ENCODE measurements at regions not wholly inside any gene's neighbourhood (a gene's known extent, or its start where the extent isn't known, plus 50 kb on each side); places are given as distances from the start of the nearest gene placed in this dataset.
"Not testable (repeated sequence)": the region's sequence is repeated elsewhere in the genome, so short reads cannot be mapped to it uniquely, and the experiment has no call there.

DNA sequence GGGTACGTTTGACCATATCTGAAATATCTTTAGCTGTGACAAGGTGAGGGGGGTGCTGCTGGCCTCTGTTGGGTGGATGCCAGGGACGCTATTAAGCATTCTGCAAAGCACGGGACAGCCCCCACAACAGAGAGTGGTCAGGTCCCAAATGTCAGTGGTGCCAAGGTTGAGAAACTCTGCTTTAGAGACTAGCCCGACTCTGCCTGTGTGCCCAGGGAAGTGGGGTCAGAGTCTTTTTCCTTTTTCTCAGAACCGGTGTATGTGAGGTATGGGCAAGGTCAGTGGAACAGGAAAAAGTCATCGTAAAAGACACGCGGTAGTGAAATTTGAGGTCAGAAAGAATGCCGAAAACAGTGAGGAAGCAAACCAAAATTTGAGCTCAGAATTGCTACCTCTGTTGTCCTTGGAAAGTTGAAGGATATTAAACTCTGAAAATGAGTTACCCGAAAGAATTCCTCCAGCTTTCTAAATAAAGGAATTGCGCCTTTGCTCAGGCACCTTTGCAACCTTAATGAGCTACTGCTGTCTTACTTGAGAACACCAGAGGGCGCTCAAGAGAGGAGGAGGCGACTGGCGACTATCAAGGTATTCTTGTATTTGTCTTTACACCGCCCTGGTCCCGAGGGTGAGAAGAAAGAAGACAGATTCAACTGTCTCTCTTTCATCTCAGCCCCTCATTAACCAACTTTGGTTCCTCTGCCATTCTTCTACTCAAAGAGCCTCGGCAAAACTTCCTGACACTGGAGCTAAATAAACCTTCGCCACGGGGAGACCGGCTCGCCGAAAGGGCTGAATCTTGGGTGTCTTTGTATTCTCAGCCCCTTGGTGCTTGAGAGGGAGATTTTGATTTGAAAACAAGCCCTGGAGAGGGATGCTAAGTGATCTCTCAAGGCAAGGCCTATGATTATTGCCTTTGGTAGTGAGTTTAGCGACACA lies 85.4 kb upstream of the OLIG2 start:
- peak; percentile 80 for DNase-seq

DNA sequence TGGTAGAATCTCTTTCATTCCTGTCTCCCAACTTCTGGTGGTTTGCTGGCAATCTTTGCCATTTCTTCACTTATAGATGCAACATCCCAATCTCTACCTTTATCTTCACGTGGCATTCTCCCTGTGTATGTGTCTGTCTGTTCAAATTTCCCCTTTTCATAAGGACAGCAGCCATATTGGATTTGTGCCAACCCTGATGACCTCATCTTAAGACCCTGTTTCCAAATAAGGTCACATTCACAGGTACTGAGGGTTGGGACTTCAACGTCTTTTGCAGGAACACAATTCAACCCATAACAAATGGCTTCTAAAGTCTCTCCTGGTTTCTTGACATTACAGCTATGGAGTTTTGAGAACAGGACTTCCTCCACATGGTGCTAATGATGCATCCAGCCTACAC lies 84.5 kb upstream of the OLIG2 start:
- no peak for DNase-seq

DNA sequence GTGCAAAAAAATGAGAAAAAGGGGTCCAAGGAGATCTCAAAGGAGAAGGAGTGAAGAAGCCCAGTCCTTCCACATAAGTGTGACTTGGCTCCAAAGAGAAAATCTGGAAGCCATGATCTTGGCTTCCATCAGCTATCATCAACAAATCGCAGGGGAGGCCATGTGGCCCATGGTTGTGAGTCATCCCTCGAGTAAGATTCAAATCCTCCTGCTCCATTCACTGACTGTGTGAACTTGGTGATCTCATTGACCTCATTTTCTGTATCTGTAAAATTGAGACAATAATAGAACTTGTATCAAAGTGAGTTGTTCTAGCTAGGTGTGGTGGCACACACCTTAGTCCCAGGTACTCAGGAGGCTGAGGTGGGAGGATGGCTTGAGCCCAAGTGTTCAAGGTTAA lies 79.1 kb upstream of the OLIG2 start:
- DNase-seq: no peak

- DNase-seq: no peak
Measured at GRCh38 chr21:32947736-32948135, 78.0 kb upstream of the OLIG2 start.

DNA sequence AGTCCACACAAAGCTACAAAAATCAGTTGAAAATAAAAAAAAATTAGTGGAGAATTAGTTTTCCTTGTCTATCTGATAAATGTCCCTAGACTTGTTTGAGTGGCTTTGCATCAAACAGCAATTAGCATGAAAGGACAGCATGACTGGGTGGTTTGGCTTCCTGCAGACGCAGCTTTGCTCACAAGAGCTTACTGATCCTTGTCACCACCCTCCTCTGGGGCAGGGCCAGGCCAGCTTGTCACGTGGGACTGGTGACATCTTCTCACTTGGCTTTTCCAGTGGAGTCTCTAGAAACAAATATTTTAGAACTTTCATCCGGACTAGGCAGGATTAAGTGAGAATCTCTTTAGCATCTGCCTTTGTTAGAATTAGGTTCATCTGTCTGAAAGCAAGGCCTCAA lies 76.0 kb upstream of the OLIG2 start:
- no peak for DNase-seq

DNA sequence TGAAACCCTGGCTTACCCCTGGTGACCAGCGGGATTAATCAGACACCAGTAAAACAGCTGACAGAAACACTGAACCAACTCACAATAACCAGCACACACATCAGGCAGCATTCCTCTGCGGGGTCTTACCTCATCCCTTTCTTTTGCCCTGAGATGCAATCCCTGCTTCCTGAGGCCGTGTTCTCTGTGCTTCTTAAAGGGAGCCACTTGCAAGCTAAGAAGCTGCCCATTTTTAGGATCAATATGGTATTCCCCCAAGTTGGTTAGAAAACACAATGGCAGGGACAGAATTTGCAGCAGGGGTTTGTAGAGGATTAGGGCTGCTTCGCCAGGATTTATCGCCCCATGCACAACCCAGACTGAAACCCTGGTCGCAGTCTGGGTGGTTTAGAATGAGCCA lies 74.7 kb upstream of the OLIG2 start:
- DNase-seq: no peak

- DNase-seq: no peak
Measured at GRCh38 chr21:32954353-32954752, 71.4 kb upstream of the OLIG2 start.

DNA sequence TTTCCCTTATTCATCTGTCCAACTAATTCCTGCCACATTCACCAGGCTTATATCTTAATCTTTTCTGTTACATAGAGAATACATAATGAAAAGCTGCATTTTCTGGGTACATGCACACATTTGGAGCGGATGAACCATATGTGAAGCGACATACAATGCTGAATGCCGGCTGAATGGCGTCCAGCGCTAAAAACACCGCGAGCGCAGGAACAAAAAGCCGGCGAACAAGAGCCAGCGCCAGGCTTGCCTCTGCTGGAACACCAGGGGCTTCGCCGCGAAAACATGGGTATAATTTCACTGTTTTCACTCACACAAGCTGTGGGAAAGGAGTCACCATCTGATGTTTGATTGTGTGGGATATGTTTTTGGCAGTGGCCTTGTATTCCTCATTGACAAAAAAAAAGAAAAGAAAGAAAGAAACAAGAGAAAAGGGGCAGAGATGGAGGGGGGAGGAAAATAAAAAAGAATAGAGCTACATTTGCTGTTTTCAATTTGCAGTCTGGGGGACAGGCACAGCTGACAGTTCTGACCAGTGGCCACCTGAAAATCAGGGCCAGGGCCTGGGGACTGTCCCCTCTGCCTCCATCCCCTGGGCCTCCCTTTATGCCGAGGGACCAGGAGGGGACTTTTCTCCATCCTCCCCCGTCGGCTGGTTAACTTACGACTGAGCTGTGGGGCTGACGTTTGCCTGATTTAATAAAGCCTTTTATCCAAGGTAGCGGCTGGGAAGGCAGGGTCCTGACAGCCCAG lies 70.2 kb upstream of the OLIG2 start:
- DNase-seq: no peak

DNA sequence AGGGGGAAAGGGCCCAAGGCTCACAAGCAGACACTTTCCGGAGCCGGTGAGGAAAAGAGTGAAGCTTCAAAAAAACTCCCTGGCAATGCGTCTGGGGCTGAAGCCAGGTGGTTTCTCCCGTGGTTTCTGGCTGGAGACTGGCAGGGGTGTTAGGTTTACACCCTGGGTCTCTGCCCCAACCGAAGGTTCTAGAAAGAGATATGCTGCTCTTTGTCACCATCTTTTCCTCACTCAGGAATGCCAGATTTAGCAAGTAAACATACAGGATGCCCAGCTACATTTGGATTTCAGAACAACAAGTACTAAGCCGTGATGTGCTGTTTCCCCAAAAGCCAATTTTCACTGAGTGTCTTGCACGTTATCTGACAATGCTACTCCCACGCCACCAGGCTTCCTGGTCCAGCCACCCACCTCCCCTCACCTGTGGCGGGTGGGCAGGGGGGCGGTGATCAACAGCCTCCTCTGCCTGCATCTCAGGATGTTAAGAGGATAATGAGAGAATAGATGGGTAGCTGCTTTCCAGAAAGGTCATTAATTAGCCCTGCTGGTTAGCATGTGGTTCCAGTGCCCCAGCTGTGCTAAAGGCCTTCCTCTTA lies 69.6 kb upstream of the OLIG2 start:
- DNase-seq: no peak

DNA sequence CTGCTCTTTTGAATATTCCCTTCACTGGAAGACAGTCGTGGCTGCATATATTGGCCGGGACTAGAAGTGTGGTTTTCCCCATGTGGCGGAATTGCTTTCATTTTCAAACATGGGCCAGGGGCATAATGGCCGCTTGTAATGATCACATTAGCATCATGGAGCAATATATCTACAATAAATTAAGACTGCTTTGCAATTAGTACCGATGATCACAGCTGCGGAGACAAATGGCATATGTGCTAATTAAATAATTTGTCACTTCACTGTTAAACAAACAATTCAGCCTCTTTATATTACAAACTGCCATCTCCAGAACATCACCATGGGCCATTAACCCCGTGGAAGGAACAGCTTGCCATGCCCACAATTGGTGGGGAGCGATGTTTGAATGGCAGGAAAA lies 68.2 kb upstream of the OLIG2 start:
- no peak for DNase-seq

DNA sequence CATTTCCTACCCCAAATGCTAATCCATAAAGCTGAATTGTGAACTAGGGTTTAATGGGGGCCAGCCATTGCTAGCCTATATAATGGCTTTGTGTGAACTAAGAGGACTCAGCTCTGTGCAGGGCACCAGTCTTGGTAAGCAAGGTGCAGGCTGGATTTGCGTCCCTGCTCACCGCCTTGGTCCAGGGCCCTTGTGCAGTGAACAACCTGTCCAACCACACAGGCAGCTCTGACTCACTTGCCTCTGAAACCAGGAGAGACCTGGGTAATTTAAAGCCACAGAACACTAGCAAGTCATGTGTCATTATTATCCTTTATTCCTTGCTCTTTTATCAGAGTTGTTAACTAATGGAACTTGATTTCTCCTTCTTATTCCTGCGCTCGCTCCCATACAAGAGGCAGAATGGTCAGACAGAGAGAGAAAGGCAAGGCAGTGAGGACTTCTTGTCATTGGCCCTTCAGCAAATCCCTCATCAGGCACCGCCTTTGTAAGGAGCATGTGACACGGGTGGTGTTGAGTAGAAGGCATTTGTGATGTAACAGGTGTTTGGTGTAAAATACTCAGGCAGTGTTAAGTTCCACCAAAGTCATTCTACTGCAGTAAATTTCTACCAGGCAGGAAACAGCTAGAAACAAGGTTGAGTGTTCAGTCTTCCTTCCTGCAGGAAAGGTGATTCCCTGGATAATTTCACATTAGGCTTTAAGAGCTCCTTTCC lies 67.3 kb upstream of the OLIG2 start:
- DNase-seq: no peak

DNA sequence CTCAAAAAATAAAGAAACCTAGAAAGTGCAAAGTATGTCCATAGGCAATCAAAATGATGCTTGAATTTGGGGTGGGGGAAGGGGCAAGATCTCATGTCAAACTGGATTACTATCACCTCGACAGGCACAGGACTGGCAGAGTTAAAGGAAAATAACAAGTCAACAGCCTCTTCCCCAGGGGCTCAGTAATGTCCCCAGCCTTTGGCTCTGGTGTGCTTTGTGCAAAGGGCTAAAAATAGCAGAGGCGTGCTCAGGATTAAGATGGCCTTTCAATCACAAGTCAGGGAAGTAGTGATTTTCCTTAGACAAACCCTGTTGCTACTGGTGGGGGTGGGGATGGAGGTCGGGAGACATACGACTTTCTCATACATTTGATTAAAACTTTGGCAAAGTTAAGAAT lies 63.5 kb upstream of the OLIG2 start:
- DNase-seq: no peak

GRCh38 chr21:32965129-32965680 lies 60.5 kb upstream of the OLIG2 start:
- no peak for DNase-seq

GRCh38 chr21:32966120-32966519 lies 59.6 kb upstream of the OLIG2 start:
- no peak for DNase-seq

- DNase-seq: not testable (repeated sequence)
Measured at GRCh38 chr21:32968103-32968502, 57.6 kb upstream of the OLIG2 start.

DNA sequence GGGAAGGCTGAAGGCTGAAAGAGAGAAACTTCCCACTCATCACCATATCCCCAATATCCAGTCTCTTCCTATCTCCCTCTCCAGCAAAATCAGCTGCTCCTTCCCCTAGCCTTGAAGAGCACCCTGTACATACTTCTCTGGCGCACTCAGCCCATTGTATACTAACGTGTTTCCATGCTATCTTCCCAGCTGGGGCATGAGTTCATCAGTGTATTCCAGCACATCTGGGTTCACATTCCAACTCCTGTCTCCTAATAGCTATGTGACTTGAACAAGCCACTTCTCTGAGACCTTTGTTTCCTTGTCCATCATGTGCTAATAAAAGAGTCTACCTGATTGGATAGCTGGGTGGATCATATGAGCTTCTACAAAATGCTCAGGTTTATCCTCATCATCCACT lies 51.1 kb upstream of the OLIG2 start:
- no peak for DNase-seq

- no peak for DNase-seq
Measured at GRCh38 chr21:32975811-32976431, 49.8 kb upstream of the OLIG2 start.
